GM19438 (cell line): ENCODE measurements at regions not wholly inside any gene's neighbourhood (a gene's known extent, or its start where the extent isn't known, plus 50 kb on each side); places are given as distances from the start of the nearest gene placed in this dataset.

Experiments
- ATAC-seq: cut with Tn5 transposase; IDR thresholded peaks from one replicate; pipeline ENCODE4 v1.9.1; 2021; ENCODE audit warnings: low read depth; ENCODE audit not compliant: unreplicated experiment

- ATAC-seq, result no peak
These were observed 192.2 kb upstream of the FBXO11 start for GRCh38 chr2:48098539-48098938.

- no peak for ATAC-seq
These were observed 198.1 kb upstream of the FBXO11 start for GRCh38 chr2:48104418-48104817.

GRCh38 chr2:48105848-48106247 is 199.6 kb upstream of the FBXO11 start:
- ATAC-seq, result no peak

GRCh38 chr2:48107326-48107925 is 201.1 kb upstream of the FBXO11 start:
- no peak for ATAC-seq

GRCh38 chr2:48108455-48108854 is 202.2 kb upstream of the FBXO11 start:
- no peak for ATAC-seq

- ATAC-seq, result no peak
These were observed 203.3 kb upstream of the FBXO11 start for GRCh38 chr2:48109491-48110204.

GRCh38 chr2:48110492-48110891 is 204.0 kb upstream of the FOXN2 start:
- no peak for ATAC-seq

- ATAC-seq, result no peak
These were observed 201.4 kb upstream of the FOXN2 start for GRCh38 chr2:48112911-48113680.

- ATAC-seq, result no peak
These were observed 200.7 kb upstream of the FOXN2 start for GRCh38 chr2:48113767-48114166.

- no peak for ATAC-seq
These were observed 200.2 kb upstream of the FOXN2 start for GRCh38 chr2:48114256-48114655.

- ATAC-seq, result no peak
These were observed 198.0 kb upstream of the FOXN2 start for GRCh38 chr2:48116497-48116896.

GRCh38 chr2:48118895-48119294 is 195.6 kb upstream of the FOXN2 start:
- ATAC-seq, result no peak

- ATAC-seq, result no peak
These were observed 194.4 kb upstream of the FOXN2 start for GRCh38 chr2:48120112-48120511.

GRCh38 chr2:48120759-48121242 is 193.7 kb upstream of the FOXN2 start:
- ATAC-seq, result no peak

GRCh38 chr2:48122166-48122565 is 192.3 kb upstream of the FOXN2 start:
- no peak for ATAC-seq

- ATAC-seq, result no peak
These were observed 189.9 kb upstream of the FOXN2 start for GRCh38 chr2:48124592-48124991.

- no peak for ATAC-seq
These were observed 188.3 kb upstream of the FOXN2 start for GRCh38 chr2:48126162-48126561.

GRCh38 chr2:48127612-48128191 is 186.8 kb upstream of the FOXN2 start:
- ATAC-seq, result no peak

- no peak for ATAC-seq
These were observed 185.1 kb upstream of the FOXN2 start for GRCh38 chr2:48129293-48129950.

- ATAC-seq, result no peak
These were observed 182.8 kb upstream of the FOXN2 start for GRCh38 chr2:48131539-48132270.
